ENCODE measurements at regions not wholly inside any gene's neighbourhood (a gene's known extent, or its start where the extent isn't known, plus 50 kb on each side); places are given as distances from the start of the nearest gene placed in this dataset.

- Histone ChIP-seq H3K27ac (no peak overlapping the region), H3K36me3 (ENCODE audit: control insufficient read depth, insufficient read depth, low read length) (no peaks in the 10 kb centered on the region), H3K27me3 (ENCODE audit: control insufficient read depth, insufficient read depth, low read length) (no peaks in the 10 kb centered on the region), H3K4me2 (ENCODE audit: low read length) (no peak overlapping the region), H2AFZ (no peak overlapping the region), H3K4me3 (ENCODE audit: low read depth, low read length) (no peak overlapping the region), H3K4me1 (no peaks in the 10 kb centered on the region), H3K9ac (no peak overlapping the region), H3K9me3 (ENCODE audit: control insufficient read depth, low read length) (no peaks in the 10 kb centered on the region), H3K79me2 (no peaks in the 10 kb centered on the region)
- TF ChIP-seq CTCF (IDR thresholded peaks at IDR 0.05), result no peak
Observed at GRCh38 chr3:120524171-120524923, 71.8 kb upstream of the NDUFB4 start.

GRCh38 chr3:120516136-120516535, 65.3 kb upstream of the FSTL1 start:
- Histone ChIP-seq H3K9me3 (ENCODE audit: control insufficient read depth, low read length) (no peaks in the 10 kb centered on the region), H3K4me3 (ENCODE audit: low read depth, low read length) (no peak overlapping the region), H2AFZ (no peak overlapping the region), H3K27me3 (ENCODE audit: control insufficient read depth, insufficient read depth, low read length) (no peaks in the 10 kb centered on the region), H3K27ac (no peak overlapping the region), H3K36me3 (ENCODE audit: control insufficient read depth, insufficient read depth, low read length) (no peaks in the 10 kb centered on the region), H3K4me1 (no peaks in the 10 kb centered on the region), H3K9ac (no peak overlapping the region), H3K79me2 (no peaks in the 10 kb centered on the region), H3K4me2 (ENCODE audit: low read length) (no peak overlapping the region)
- no peak for TF ChIP-seq CTCF (IDR thresholded peaks at IDR 0.05)

GRCh38 chr3:120512655-120513054, 61.9 kb upstream of the FSTL1 start:
- Histone ChIP-seq H3K36me3 (ENCODE audit: control insufficient read depth, insufficient read depth, low read length) (no peaks in the 10 kb centered on the region), H3K27ac (no peak overlapping the region), H3K27me3 (ENCODE audit: control insufficient read depth, insufficient read depth, low read length) (no peaks in the 10 kb centered on the region), H3K9me3 (ENCODE audit: control insufficient read depth, low read length) (no peaks in the 10 kb centered on the region), H3K4me3 (ENCODE audit: low read depth, low read length) (no peak overlapping the region), H2AFZ (no peak overlapping the region), H3K9ac (no peak overlapping the region), H3K4me2 (ENCODE audit: low read length) (no peak overlapping the region), H3K4me1 (no peaks in the 10 kb centered on the region), H3K79me2 (no peaks in the 10 kb centered on the region)
- TF ChIP-seq CTCF (IDR thresholded peaks at IDR 0.05), result no peak

GRCh38 chr3:120506828-120507774, 56.3 kb upstream of the FSTL1 start:
- Histone ChIP-seq H3K27me3 (ENCODE audit: control insufficient read depth, insufficient read depth, low read length) (no peaks in the 10 kb centered on the region), H3K9me3 (ENCODE audit: control insufficient read depth, low read length) (no peaks in the 10 kb centered on the region), H3K36me3 (ENCODE audit: control insufficient read depth, insufficient read depth, low read length) (no peaks in the 10 kb centered on the region), H3K9ac (no peak overlapping the region), H3K27ac (no peak overlapping the region), H3K4me3 (ENCODE audit: low read depth, low read length) (no peak overlapping the region), H2AFZ (no peak overlapping the region), H3K4me1 (no peaks in the 10 kb centered on the region), H3K4me2 (ENCODE audit: low read length) (no peak overlapping the region), H3K79me2 (no peaks in the 10 kb centered on the region)
- peak; percentile 74 for TF ChIP-seq CTCF (IDR thresholded peaks at IDR 0.05)

Measured in parathyroid adenoma (tissue), 2 donors.